ENCODE measurements at regions not wholly inside any gene's neighbourhood (a gene's known extent, or its start where the extent isn't known, plus 50 kb on each side); places are given as distances from the start of the nearest gene placed in this dataset.

- Histone ChIP-seq H3K9me3 (no peaks in the 10 kb centered on the region), H3K4me1 (no peaks in the 10 kb centered on the region), H3K4me3 (no peak overlapping the region), H3K27ac (no peak overlapping the region), H3K27me3 (no peaks in the 10 kb centered on the region), H3K36me3 (no peaks in the 10 kb centered on the region)
- TF ChIP-seq POLR2A (IDR thresholded peaks at IDR 0.05) = no peak
- TF ChIP-seq CTCF (IDR thresholded peaks at IDR 0.05) = peak in 1 of 4 experiments; percentile 10
- intact Hi-C loops (cut with DNase I; ENCODE audit: low total_unique reads) = no loop called here
- no peak for DNase-seq
Measured at GRCh38 chr18:65439188-65439587, 311.6 kb upstream of the CDH7 start.

GRCh38 chr18:65436430-65436829 is 314.4 kb upstream of the CDH7 start:
- DNase-seq = no peak
- Histone ChIP-seq H3K4me1 (no peaks in the 10 kb centered on the region), H3K9me3 (no peaks in the 10 kb centered on the region), H3K4me3 (no peak overlapping the region), H3K36me3 (no peaks in the 10 kb centered on the region), H3K27ac (no peak overlapping the region), H3K27me3 (no peaks in the 10 kb centered on the region)
- intact Hi-C loops (cut with DNase I; ENCODE audit: low total_unique reads) = no loop called here
- TF ChIP-seq CTCF (IDR thresholded peaks at IDR 0.05) = no peak
- no peak for TF ChIP-seq POLR2A (IDR thresholded peaks at IDR 0.05)

- no peaks in the 10 kb centered on the region for H3K4me1 ChIP-seq
- intact Hi-C loops (cut with DNase I; ENCODE audit: low total_unique reads) = no loop called here
- TF ChIP-seq CTCF (IDR thresholded peaks at IDR 0.05) = no peak
- no peak for TF ChIP-seq POLR2A (IDR thresholded peaks at IDR 0.05)
- H3K27ac ChIP-seq = no peak overlapping the region
- H3K36me3 ChIP-seq = no peaks in the 10 kb centered on the region
- no peak for DNase-seq
- H3K9me3 ChIP-seq = no peaks in the 10 kb centered on the region
- H3K4me3 ChIP-seq = no peak overlapping the region
- no peaks in the 10 kb centered on the region for H3K27me3 ChIP-seq
Measured at GRCh38 chr18:65435534-65435933, 315.3 kb upstream of the CDH7 start.

GRCh38 chr18:65429601-65430000 is 321.2 kb upstream of the CDH7 start:
- intact Hi-C loops (cut with DNase I; ENCODE audit: low total_unique reads) = no loop called here
- H3K4me3 ChIP-seq = no peak overlapping the region
- H3K9me3 ChIP-seq = no peaks in the 10 kb centered on the region
- H3K27me3 ChIP-seq = no peaks in the 10 kb centered on the region
- no peak for TF ChIP-seq POLR2A (IDR thresholded peaks at IDR 0.05)
- TF ChIP-seq CTCF (IDR thresholded peaks at IDR 0.05) = no peak
- DNase-seq = no peak
- no peak overlapping the region for H3K27ac ChIP-seq
- no peaks in the 10 kb centered on the region for H3K36me3 ChIP-seq
- H3K4me1 ChIP-seq = no peaks in the 10 kb centered on the region

- no peak for DNase-seq
Measured at GRCh38 chr18:65425366-65425765, 325.4 kb upstream of the CDH7 start.

More at GRCh38 chr18:65425366-65425765, 325.4 kb upstream of the CDH7 start:
- Histone ChIP-seq H3K4me1 (no peaks in the 10 kb centered on the region), H3K9me3 (no peaks in the 10 kb centered on the region), H3K4me3 (no peak overlapping the region), H3K27ac (no peak overlapping the region), H3K27me3 (no peaks in the 10 kb centered on the region), H3K36me3 (no peaks in the 10 kb centered on the region)
- TF ChIP-seq POLR2A (IDR thresholded peaks at IDR 0.05) (no peak), CTCF (IDR thresholded peaks at IDR 0.05) (no peak)
- intact Hi-C loops (cut with DNase I; ENCODE audit: low total_unique reads) = no loop called here
